CD14-positive monocyte (primary cell): ENCODE measurements at regions not wholly inside any gene's neighbourhood (a gene's known extent, or its start where the extent isn't known, plus 50 kb on each side); places are given as distances from the start of the nearest gene placed in this dataset.

Source experiments
- DNase-seq, 3 donors: peaks; one replicate each; pipeline ENCODE4 v3.0.0-alpha.2; 2011 to 2022
- H2AFZ ChIP-seq: 2 replicates; pipeline ENCODE4 v1.6.0; 2012; ENCODE audit warnings: mild to moderate bottlenecking, low read depth, low read length, inconsistent platforms; ENCODE audit not compliant: insufficient read depth, poor library complexity, severe bottlenecking
- H3K27ac ChIP-seq, 2 donors: 1 replicate in 1 of 2; 2 replicates in 1 of 2; pipeline ENCODE4 v1.5.1; 2012 to 2013; ENCODE audit warnings: low read length in 2 of 2, control low read depth in 1 of 2, inconsistent platforms in 1 of 2, low read depth in 1 of 2, mild to moderate bottlenecking in 1 of 2
- H3K27me3 ChIP-seq, 2 donors: one replicate each; pipeline versions ENCODE4 v1.6.0 to v1.6.1; 2011 to 2013; ENCODE audit warnings: low read length in 2 of 2; ENCODE audit not compliant: control insufficient read depth in 2 of 2, insufficient read depth in 2 of 2
- H3K36me3 ChIP-seq, 2 donors: replicated peaks in 1 of 2; 1 replicate in 1 of 2; 2 replicates in 1 of 2; pipeline versions ENCODE4 v1.5.1 to v1.6.1; 2012 to 2013; ENCODE audit warnings: low read length in 2 of 2, control low read depth in 1 of 2, inconsistent platforms in 1 of 2, mild to moderate bottlenecking in 1 of 2; ENCODE audit not compliant: insufficient read depth in 2 of 2, control insufficient read depth in 1 of 2
- H3K4me1 ChIP-seq, 2 donors: 1 replicate in 1 of 2; 2 replicates in 1 of 2; pipeline versions ENCODE4 v1.5.1 to v1.6.1; 2012 to 2013; ENCODE audit warnings: low read length in 2 of 2, control low read depth in 1 of 2, inconsistent platforms in 1 of 2, mild to moderate bottlenecking in 1 of 2, moderate library complexity in 1 of 2; ENCODE audit not compliant: insufficient read depth in 2 of 2, control insufficient read depth in 1 of 2
- H3K4me2 ChIP-seq: replicated peaks from 2 replicates; pipeline ENCODE3; 2012; ENCODE audit warnings: low read length, moderate library complexity, mild to moderate bottlenecking; ENCODE audit not compliant: poor library complexity, severe bottlenecking; ENCODE audit errors: extremely low read depth
- H3K4me3 ChIP-seq, 3 experiments: fragments of 200-600 bp in 1 of 3; sonication (generic) in 1 of 3; replicated peaks in 1 of 3; 1 replicate in 2 of 3; 2 replicates in 1 of 3; pipeline ENCODE4 v1.5.1; 2011 to 2013; ENCODE audit warnings: low read length in 3 of 3, mild to moderate bottlenecking in 3 of 3, control low read depth in 2 of 3, low read depth in 2 of 3, inconsistent platforms in 1 of 3, moderate library complexity in 1 of 3
- H3K79me2 ChIP-seq: 2 replicates; pipeline ENCODE4 v1.6.0; 2012; ENCODE audit warnings: mild to moderate bottlenecking, control low read depth, inconsistent platforms, low read length, moderate library complexity; ENCODE audit not compliant: insufficient read depth
- H3K9ac ChIP-seq: 2 replicates; pipeline ENCODE4 v1.6.0; 2017; ENCODE audit warnings: low read length, mild to moderate bottlenecking; ENCODE audit not compliant: insufficient read depth, poor library complexity, severe bottlenecking
- H3K9me3 ChIP-seq, 2 donors: replicated peaks in 1 of 2; 1 replicate in 1 of 2; 2 replicates in 1 of 2; pipeline versions ENCODE4 v1.5.1 to v1.6.1; 2012 to 2013; ENCODE audit warnings: low read length in 2 of 2, control low read depth in 1 of 2; ENCODE audit not compliant: control insufficient read depth in 1 of 2, insufficient read depth in 1 of 2
- H4K20me1 ChIP-seq: 2 replicates; pipeline ENCODE4 v1.6.0; 2012; ENCODE audit warnings: mild to moderate bottlenecking, low read length, control low read depth, moderate library complexity; ENCODE audit not compliant: insufficient read depth
- H3K27ac Mint-ChIP-seq, 7 donors: one replicate each; pipeline ENCODE4 v1.8.0; 2020; ENCODE audit warnings: mild to moderate bottlenecking in 7 of 7, mixed read lengths in 7 of 7, moderate library complexity in 6 of 7, inconsistent platforms in 2 of 7
- H3K27me3 Mint-ChIP-seq, 3 donors: one replicate each; pipeline ENCODE4 v1.8.0; 2021 to 2022; ENCODE audit warnings: low read depth in 3 of 3, mild to moderate bottlenecking in 3 of 3, mixed read lengths in 3 of 3, moderate library complexity in 3 of 3, inconsistent platforms in 1 of 3
- H3K36me3 Mint-ChIP-seq, 2 donors: one replicate each; pipeline ENCODE4 v1.8.0; 2020; ENCODE audit warnings: mixed read lengths in 2 of 2, inconsistent platforms in 1 of 2, mild to moderate bottlenecking in 1 of 2
- H3K4me1 Mint-ChIP-seq: one replicate; pipeline ENCODE4 v1.8.0; 2020; ENCODE audit warnings: mild to moderate bottlenecking, mixed read lengths
- H3K4me3 Mint-ChIP-seq, 2 donors: one replicate each; pipeline ENCODE4 v1.8.0; 2020; ENCODE audit warnings: mild to moderate bottlenecking in 2 of 2, mixed read lengths in 2 of 2, moderate library complexity in 1 of 2
- H3K9me3 Mint-ChIP-seq, 7 donors: one replicate each; pipeline ENCODE4 v1.8.0; 2020 to 2022; ENCODE audit warnings: mixed read lengths in 7 of 7, mild to moderate bottlenecking in 6 of 7, moderate library complexity in 6 of 7, inconsistent platforms in 2 of 7
- WGBS: methylation state at CpG from one replicate; pipeline ENCODE4 v1.1.5; 2013; ENCODE audit warnings: missing lambda C conversion rate; ENCODE audit not compliant: insufficient coverage; 5-methylcytosine and 5-hydroxymethylcytosine counted together
- intact Hi-C, 2 donors: fragments of 100-400 bp; cut with micrococcal nuclease; formaldehyde crosslinking; loops; one replicate each; pipeline versions ENCODE4 v1.15.0 to v1.15.1; 2023
- TF ChIP-seq, protein P1 (sequence below): fragments of 200-600 bp; IDR thresholded peaks from one replicate; pipeline ENCODE4 v1.8.0; 2022; ENCODE audit warnings: antibody characterized with exemption, mild to moderate bottlenecking

DNA sequence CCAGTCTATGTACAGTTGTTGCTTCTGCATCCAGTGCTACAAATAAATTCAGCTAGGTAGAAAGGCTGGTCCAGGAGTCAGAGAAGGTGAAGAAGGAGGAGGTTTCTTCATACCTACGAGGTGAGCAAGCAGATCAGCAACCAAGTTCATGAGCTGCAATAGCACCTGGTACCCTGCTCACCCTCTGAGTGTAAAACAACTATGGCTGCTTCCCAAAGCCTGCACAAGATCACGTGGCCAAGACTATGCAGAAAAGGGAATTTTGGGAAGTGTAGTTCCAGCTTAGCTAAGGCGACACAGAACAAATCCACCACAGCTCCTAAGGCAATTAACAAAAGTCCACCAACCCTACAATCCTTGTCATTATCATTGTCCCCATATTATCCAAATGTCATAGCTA, 95.9 kb upstream of the AUTS2 start:
- Histone ChIP-seq H2AFZ (no peak overlapping the region), H3K9me3 (peaks cover 0 to 7% of the 10 kb centered on the region in 2 donors), H4K20me1 (no peaks in the 10 kb centered on the region), H3K27ac (no peak overlapping the region), H3K27me3 (no peaks in the 10 kb centered on the region), H3K9ac (no peak overlapping the region), H3K4me2 (no peak overlapping the region), H3K4me1 (no peaks in the 10 kb centered on the region), H3K79me2 (no peaks in the 10 kb centered on the region), H3K36me3 (no peaks in the 10 kb centered on the region), H3K4me3 (no peak overlapping the region)
- TF ChIP-seq, protein P1, sequence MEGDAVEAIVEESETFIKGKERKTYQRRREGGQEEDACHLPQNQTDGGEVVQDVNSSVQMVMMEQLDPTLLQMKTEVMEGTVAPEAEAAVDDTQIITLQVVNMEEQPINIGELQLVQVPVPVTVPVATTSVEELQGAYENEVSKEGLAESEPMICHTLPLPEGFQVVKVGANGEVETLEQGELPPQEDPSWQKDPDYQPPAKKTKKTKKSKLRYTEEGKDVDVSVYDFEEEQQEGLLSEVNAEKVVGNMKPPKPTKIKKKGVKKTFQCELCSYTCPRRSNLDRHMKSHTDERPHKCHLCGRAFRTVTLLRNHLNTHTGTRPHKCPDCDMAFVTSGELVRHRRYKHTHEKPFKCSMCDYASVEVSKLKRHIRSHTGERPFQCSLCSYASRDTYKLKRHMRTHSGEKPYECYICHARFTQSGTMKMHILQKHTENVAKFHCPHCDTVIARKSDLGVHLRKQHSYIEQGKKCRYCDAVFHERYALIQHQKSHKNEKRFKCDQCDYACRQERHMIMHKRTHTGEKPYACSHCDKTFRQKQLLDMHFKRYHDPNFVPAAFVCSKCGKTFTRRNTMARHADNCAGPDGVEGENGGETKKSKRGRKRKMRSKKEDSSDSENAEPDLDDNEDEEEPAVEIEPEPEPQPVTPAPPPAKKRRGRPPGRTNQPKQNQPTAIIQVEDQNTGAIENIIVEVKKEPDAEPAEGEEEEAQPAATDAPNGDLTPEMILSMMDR, result no peak
- Mint-ChIP-seq H3K27me3 (peaks cover 1 to 6% (median 3%) of the 10 kb centered on the region in 3 donors), H3K36me3 (no peaks in the 10 kb centered on the region), H3K9me3 (peaks cover 7 to 22% (median 18%) of the 10 kb centered on the region in 7 donors), H3K4me3 (no peak overlapping the region), H3K4me1 (no peaks in the 10 kb centered on the region), H3K27ac (no peak overlapping the region)
- DNase-seq, result no peak
- intact Hi-C loops, result no loop called here
- 100% methylated on average over 1 of the region's 3 CpGs for WGBS

DNA sequence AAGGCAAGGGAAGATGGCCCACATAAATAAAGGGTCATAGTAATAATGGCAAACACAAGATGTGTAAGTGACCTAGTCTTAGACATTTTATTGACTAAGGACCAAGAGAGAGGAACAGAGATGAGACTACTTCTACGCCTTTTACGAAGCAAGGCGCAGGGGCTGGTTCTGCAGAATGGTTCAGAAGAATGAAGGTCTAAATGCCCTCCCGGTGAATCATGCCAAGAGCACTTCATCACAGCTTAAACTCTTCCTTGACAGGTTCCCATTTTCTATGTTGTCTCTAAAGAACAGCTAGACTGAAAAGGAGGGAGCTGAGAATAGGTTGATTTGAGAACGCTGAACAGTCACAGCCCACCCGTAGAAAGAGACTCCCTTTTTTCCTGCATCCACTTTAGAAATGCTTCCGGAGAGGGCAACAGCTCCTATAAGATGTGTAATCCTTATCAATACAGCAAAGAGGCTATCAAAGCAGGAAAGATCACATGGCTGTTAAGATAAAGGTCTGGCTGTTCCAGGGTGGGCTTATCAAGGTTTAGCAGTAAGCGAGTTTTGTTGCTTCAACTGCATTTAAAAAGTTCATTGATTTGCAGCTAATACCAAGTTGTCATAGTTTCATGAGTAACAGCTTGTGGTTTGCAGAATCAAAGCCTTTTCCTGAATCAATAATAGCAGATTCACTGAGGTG, 93.4 kb upstream of the AUTS2 start:
- no peak overlapping the region for H2AFZ ChIP-seq
- no peaks in the 10 kb centered on the region for H3K79me2 ChIP-seq
- no peak overlapping the region for H3K9ac ChIP-seq
- H4K20me1 ChIP-seq, result no peaks in the 10 kb centered on the region
- H3K9me3 ChIP-seq, result peaks cover 0 to under 1% of the 10 kb centered on the region in 2 donors
- H3K4me2 ChIP-seq, result no peak overlapping the region
- H3K36me3 ChIP-seq, result no peaks in the 10 kb centered on the region
- intact Hi-C loops, result no loop called here
- H3K27me3 ChIP-seq, result no peaks in the 10 kb centered on the region
- H3K27ac ChIP-seq, result no peak overlapping the region
- Mint-ChIP-seq H3K27me3 (peaks cover 3% of the 10 kb centered on the region in 3 donors), H3K36me3 (no peaks in the 10 kb centered on the region), H3K4me1 (no peaks in the 10 kb centered on the region), H3K27ac (no peak overlapping the region), H3K9me3 (peaks cover 3 to 12% (median 3%) of the 10 kb centered on the region in 7 donors), H3K4me3 (no peak overlapping the region)
- no CpG with 5 or more reads among the region's 8 CpGs for WGBS
- H3K4me1 ChIP-seq, result no peaks in the 10 kb centered on the region
- DNase-seq, result no peak
- no peak overlapping the region for H3K4me3 ChIP-seq
- TF ChIP-seq, protein P1, result no peak
